ENCODE measurements at regions not wholly inside any gene's neighbourhood (a gene's known extent, or its start where the extent isn't known, plus 50 kb on each side); places are given as distances from the start of the nearest gene placed in this dataset.

DNA sequence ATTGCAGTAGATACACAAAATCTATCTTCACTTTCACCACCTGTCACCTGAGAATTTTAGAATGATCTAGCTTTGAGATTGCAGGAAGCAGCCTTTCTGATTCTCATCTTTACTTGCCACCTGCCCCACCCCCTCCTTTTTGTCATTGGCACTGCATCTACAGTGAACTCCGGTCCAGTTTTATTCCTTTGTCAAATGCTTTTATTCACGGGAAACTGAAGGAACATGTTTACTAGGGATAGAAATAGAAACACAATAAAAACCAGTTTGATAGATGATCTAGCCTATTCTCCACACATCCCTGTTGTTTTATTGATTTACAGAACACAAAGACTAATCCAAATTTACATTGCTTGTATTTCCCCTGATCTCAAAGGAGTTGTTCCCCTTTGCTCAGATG, 471.7 kb upstream of the STXBP6 start:
- Histone ChIP-seq H3K4me1 (replicated peaks in 1 of 2; ENCODE audit: control insufficient read depth in 2 of 2, insufficient read depth in 2 of 2, low read length in 2 of 2) (no peaks in the 10 kb centered on the region), H3K27ac (ENCODE audit: extremely low read depth, low read depth, low read length) (no peak overlapping the region), H3K9me3 (replicated peaks; ENCODE audit: control insufficient read depth, insufficient read depth, low read depth, low read length) (no peaks in the 10 kb centered on the region), H3K4me2 (ENCODE audit: insufficient read depth, low read length) (no peak overlapping the region), H3K9ac (ENCODE audit: insufficient read depth in 1 of 2, low read depth in 2 of 2, low read length in 2 of 2) (no peak overlapping the region), H4K20me1 (replicated peaks; ENCODE audit: control insufficient read depth, insufficient read depth, low read length) (no peaks in the 10 kb centered on the region), H3K36me3 (ENCODE audit: control insufficient read depth, insufficient read depth, low read length) (no peaks in the 10 kb centered on the region), H3K79me2 (ENCODE audit: control insufficient read depth, insufficient read depth, low read length) (no peaks in the 10 kb centered on the region), H3K27me3 (ENCODE audit: control insufficient read depth in 2 of 2, insufficient read depth in 2 of 2, low read length in 2 of 2) (no peaks in the 10 kb centered on the region), H3K4me3 (no peak overlapping the region), H3K9me1 (ENCODE audit: control insufficient read depth, insufficient read depth, low read length) (no peaks in the 10 kb centered on the region), H2AFZ (ENCODE audit: low read depth, low read length) (no peak overlapping the region)
- intact Hi-C loops (cut with micrococcal nuclease) = no loop called here
- no peak for FAIRE-seq
- in situ Hi-C loops (cut with MboI) = no loop called here
- POLR2A ChIA-PET = no interaction called here
- 0% methylated on average over 2 of the region's 2 CpGs for WGBS (ENCODE audit: insufficient coverage, low coverage, missing lambda C conversion rate)
- TF ChIP-seq BCOR (IDR thresholded peaks at IDR 0.05) = no peak
- TF ChIP-seq GABPB2 (CRISPR knock-in tag; conservative IDR thresholded peaks at IDR 0.05) = no peak
- TF ChIP-seq SIRT6 (IDR thresholded peaks at IDR 0.05; ENCODE audit: low read depth, low read length) = no peak
- no peak for TF ChIP-seq POLR2AphosphoS5 (IDR thresholded peaks at IDR 0.05; ENCODE audit: control insufficient read depth, insufficient read depth, low read depth, low read length)
- TF ChIP-seq, protein P1, sequence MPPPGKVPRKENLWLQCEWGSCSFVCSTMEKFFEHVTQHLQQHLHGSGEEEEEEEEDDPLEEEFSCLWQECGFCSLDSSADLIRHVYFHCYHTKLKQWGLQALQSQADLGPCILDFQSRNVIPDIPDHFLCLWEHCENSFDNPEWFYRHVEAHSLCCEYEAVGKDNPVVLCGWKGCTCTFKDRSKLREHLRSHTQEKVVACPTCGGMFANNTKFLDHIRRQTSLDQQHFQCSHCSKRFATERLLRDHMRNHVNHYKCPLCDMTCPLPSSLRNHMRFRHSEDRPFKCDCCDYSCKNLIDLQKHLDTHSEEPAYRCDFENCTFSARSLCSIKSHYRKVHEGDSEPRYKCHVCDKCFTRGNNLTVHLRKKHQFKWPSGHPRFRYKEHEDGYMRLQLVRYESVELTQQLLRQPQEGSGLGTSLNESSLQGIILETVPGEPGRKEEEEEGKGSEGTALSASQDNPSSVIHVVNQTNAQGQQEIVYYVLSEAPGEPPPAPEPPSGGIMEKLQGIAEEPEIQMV (tag; conservative IDR thresholded peaks at IDR 0.05; ENCODE audit: low read depth) = no peak
- TF ChIP-seq HDAC1 (IDR thresholded peaks at IDR 0.05) = no peak
- no peak for TF ChIP-seq TEAD4 (IDR thresholded peaks at IDR 0.05; ENCODE audit: low read length)
- no peak for TF ChIP-seq TEAD4 (CRISPR knock-in tag; IDR thresholded peaks at IDR 0.05; ENCODE audit: borderline replicate concordance)
- no peak for TF ChIP-seq GMEB1 (CRISPR knock-in tag; IDR thresholded peaks at IDR 0.05)
- no peak for TF ChIP-seq POLR2A (conservative IDR thresholded peaks at IDR 0.05)
- TF ChIP-seq MTF1 (CRISPR knock-in tag; IDR thresholded peaks at IDR 0.05; ENCODE audit: borderline replicate concordance) = no peak
- TF ChIP-seq, protein P2, sequence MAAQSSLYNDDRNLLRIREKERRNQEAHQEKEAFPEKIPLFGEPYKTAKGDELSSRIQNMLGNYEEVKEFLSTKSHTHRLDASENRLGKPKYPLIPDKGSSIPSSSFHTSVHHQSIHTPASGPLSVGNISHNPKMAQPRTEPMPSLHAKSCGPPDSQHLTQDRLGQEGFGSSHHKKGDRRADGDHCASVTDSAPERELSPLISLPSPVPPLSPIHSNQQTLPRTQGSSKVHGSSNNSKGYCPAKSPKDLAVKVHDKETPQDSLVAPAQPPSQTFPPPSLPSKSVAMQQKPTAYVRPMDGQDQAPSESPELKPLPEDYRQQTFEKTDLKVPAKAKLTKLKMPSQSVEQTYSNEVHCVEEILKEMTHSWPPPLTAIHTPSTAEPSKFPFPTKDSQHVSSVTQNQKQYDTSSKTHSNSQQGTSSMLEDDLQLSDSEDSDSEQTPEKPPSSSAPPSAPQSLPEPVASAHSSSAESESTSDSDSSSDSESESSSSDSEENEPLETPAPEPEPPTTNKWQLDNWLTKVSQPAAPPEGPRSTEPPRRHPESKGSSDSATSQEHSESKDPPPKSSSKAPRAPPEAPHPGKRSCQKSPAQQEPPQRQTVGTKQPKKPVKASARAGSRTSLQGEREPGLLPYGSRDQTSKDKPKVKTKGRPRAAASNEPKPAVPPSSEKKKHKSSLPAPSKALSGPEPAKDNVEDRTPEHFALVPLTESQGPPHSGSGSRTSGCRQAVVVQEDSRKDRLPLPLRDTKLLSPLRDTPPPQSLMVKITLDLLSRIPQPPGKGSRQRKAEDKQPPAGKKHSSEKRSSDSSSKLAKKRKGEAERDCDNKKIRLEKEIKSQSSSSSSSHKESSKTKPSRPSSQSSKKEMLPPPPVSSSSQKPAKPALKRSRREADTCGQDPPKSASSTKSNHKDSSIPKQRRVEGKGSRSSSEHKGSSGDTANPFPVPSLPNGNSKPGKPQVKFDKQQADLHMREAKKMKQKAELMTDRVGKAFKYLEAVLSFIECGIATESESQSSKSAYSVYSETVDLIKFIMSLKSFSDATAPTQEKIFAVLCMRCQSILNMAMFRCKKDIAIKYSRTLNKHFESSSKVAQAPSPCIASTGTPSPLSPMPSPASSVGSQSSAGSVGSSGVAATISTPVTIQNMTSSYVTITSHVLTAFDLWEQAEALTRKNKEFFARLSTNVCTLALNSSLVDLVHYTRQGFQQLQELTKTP (IDR thresholded peaks at IDR 0.05; ENCODE audit: low read depth in 1 of 2, partially characterized antibody in 2 of 2) = no peak
- no peak for TF ChIP-seq KLF1 (tag; IDR thresholded peaks at IDR 0.05)
- TF ChIP-seq OTX1 (CRISPR knock-in tag; IDR thresholded peaks at IDR 0.05) = no peak
- no peak for TF ChIP-seq SP1 (CRISPR knock-in tag; IDR thresholded peaks at IDR 0.05)
- TF ChIP-seq SRSF7 (optimal IDR thresholded peaks at IDR 0.05; ENCODE audit: low read depth, low read length) = no peak
- TF ChIP-seq ZFX (CRISPR knock-in tag; IDR thresholded peaks at IDR 0.05) = no peak
- no peak for TF ChIP-seq ZNF699 (CRISPR knock-in tag; IDR thresholded peaks at IDR 0.05; ENCODE audit: insufficient replicate concordance)
- no peak for TF ChIP-seq ZNF24 (IDR thresholded peaks at IDR 0.05)
- CTCF ChIA-PET (ENCODE audit: low intra/inter-chr PET ratio) = no interaction called here
- no peak for DNase-seq (ENCODE audit: extremely low read depth in 1 of 4, low spot score in 3 of 4)
- ATAC-seq = no peak
- BruUV-seq (replicated peaks) = no TSS peak

All from K562 (cell line).